ENCODE measurements at regions not wholly inside any gene's neighbourhood (a gene's known extent, or its start where the extent isn't known, plus 50 kb on each side); places are given as distances from the start of the nearest gene placed in this dataset.

GRCh38 chr2:215572341-215572848 lies 136.5 kb upstream of the FN1 start:
- Histone ChIP-seq H3K9me3 (ENCODE audit: control insufficient read depth, low read length) (no peaks in the 10 kb centered on the region), H3K36me3 (ENCODE audit: control insufficient read depth, insufficient read depth, low read length) (no peaks in the 10 kb centered on the region), H3K4me1 (ENCODE audit: control insufficient read depth, insufficient read depth, low read length, poor library complexity, severe bottlenecking) (no peaks in the 10 kb centered on the region), H3K4me3 (ENCODE audit: extremely low read depth, insufficient read depth, low read length, poor library complexity, severe bottlenecking) (no peak overlapping the region), H3K27ac (ENCODE audit: low read depth, low read length, severe bottlenecking) (no peak overlapping the region)
- WGBS, 2 experiments (ENCODE audit: insufficient coverage in 2 of 2): 100% methylated on average over 1 of the region's 2 CpGs; no CpG with 5 or more reads in 1 of the 2 experiments

GRCh38 chr2:215571689-215572088 lies 135.8 kb upstream of the FN1 start:
- WGBS, 2 experiments (ENCODE audit: insufficient coverage in 2 of 2): 83% methylated on average over 1 of the region's 1 CpG
- Histone ChIP-seq H3K4me3 (ENCODE audit: extremely low read depth, insufficient read depth, low read length, poor library complexity, severe bottlenecking) (no peak overlapping the region), H3K9me3 (ENCODE audit: control insufficient read depth, low read length) (no peaks in the 10 kb centered on the region), H3K4me1 (ENCODE audit: control insufficient read depth, insufficient read depth, low read length, poor library complexity, severe bottlenecking) (no peaks in the 10 kb centered on the region), H3K36me3 (ENCODE audit: control insufficient read depth, insufficient read depth, low read length) (no peaks in the 10 kb centered on the region), H3K27ac (ENCODE audit: low read depth, low read length, severe bottlenecking) (no peak overlapping the region)

GRCh38 chr2:215567504-215567903 lies 131.6 kb upstream of the FN1 start:
- no peak overlapping the region for H3K4me3 ChIP-seq (ENCODE audit: extremely low read depth, insufficient read depth, low read length, poor library complexity, severe bottlenecking)
- WGBS, 2 experiments (ENCODE audit: insufficient coverage in 2 of 2): no CpG with 5 or more reads among the region's 5 CpGs
- no peak overlapping the region for H3K27ac ChIP-seq (ENCODE audit: low read depth, low read length, severe bottlenecking)
- peaks cover 6% of the 10 kb centered on the region for H3K4me1 ChIP-seq (ENCODE audit: control insufficient read depth, insufficient read depth, low read length, poor library complexity, severe bottlenecking)
- H3K36me3 ChIP-seq (ENCODE audit: control insufficient read depth, insufficient read depth, low read length): no peaks in the 10 kb centered on the region
- H3K9me3 ChIP-seq (ENCODE audit: control insufficient read depth, low read length): no peaks in the 10 kb centered on the region

- WGBS, 2 experiments (ENCODE audit: insufficient coverage in 2 of 2): 80 to 82% methylated on average over 2 of the region's 2 CpGs
- Histone ChIP-seq H3K4me1 (ENCODE audit: control insufficient read depth, insufficient read depth, low read length, poor library complexity, severe bottlenecking) (peaks cover 6% of the 10 kb centered on the region), H3K9me3 (ENCODE audit: control insufficient read depth, low read length) (no peaks in the 10 kb centered on the region), H3K27ac (ENCODE audit: low read depth, low read length, severe bottlenecking) (no peak overlapping the region), H3K4me3 (ENCODE audit: extremely low read depth, insufficient read depth, low read length, poor library complexity, severe bottlenecking) (no peak overlapping the region), H3K36me3 (ENCODE audit: control insufficient read depth, insufficient read depth, low read length) (no peaks in the 10 kb centered on the region)
Observed at GRCh38 chr2:215565897-215566296, 130.0 kb upstream of the FN1 start.

- H3K36me3 ChIP-seq (ENCODE audit: control insufficient read depth, insufficient read depth, low read length): no peaks in the 10 kb centered on the region
- no peak overlapping the region for H3K27ac ChIP-seq (ENCODE audit: low read depth, low read length, severe bottlenecking)
- no peak overlapping the region for H3K4me3 ChIP-seq (ENCODE audit: extremely low read depth, insufficient read depth, low read length, poor library complexity, severe bottlenecking)
- H3K9me3 ChIP-seq (ENCODE audit: control insufficient read depth, low read length): no peaks in the 10 kb centered on the region
- no peaks in the 10 kb centered on the region for H3K4me1 ChIP-seq (ENCODE audit: control insufficient read depth, insufficient read depth, low read length, poor library complexity, severe bottlenecking)
- whole genome bisulfite sequencing, 2 experiments (ENCODE audit: insufficient coverage in 2 of 2): 80% methylated on average over 1 of the region's 2 CpGs; no CpG with 5 or more reads in 1 of the 2 experiments
Observed at GRCh38 chr2:215557701-215558100, 121.8 kb upstream of the FN1 start.

GRCh38 chr2:215556979-215557378 lies 121.1 kb upstream of the FN1 start:
- Histone ChIP-seq H3K4me1 (ENCODE audit: control insufficient read depth, insufficient read depth, low read length, poor library complexity, severe bottlenecking) (no peaks in the 10 kb centered on the region), H3K36me3 (ENCODE audit: control insufficient read depth, insufficient read depth, low read length) (no peaks in the 10 kb centered on the region), H3K4me3 (ENCODE audit: extremely low read depth, insufficient read depth, low read length, poor library complexity, severe bottlenecking) (no peak overlapping the region), H3K27ac (ENCODE audit: low read depth, low read length, severe bottlenecking) (no peak overlapping the region), H3K9me3 (ENCODE audit: control insufficient read depth, low read length) (no peaks in the 10 kb centered on the region)
- 95 to 100% methylated on average over 1 to 3 of the region's 3 CpGs for WGBS, 2 experiments (ENCODE audit: insufficient coverage in 2 of 2)

- Histone ChIP-seq H3K36me3 (ENCODE audit: control insufficient read depth, insufficient read depth, low read length) (no peaks in the 10 kb centered on the region), H3K4me3 (ENCODE audit: extremely low read depth, insufficient read depth, low read length, poor library complexity, severe bottlenecking) (no peak overlapping the region), H3K27ac (ENCODE audit: low read depth, low read length, severe bottlenecking) (no peak overlapping the region), H3K9me3 (ENCODE audit: control insufficient read depth, low read length) (no peaks in the 10 kb centered on the region), H3K4me1 (ENCODE audit: control insufficient read depth, insufficient read depth, low read length, poor library complexity, severe bottlenecking) (no peaks in the 10 kb centered on the region)
- WGBS, 2 experiments (ENCODE audit: insufficient coverage in 2 of 2): 60 to 69% methylated on average over 2 to 4 of the region's 5 CpGs
Observed at GRCh38 chr2:215554689-215555498, 119.0 kb upstream of the FN1 start.

- H3K9me3 ChIP-seq (ENCODE audit: control insufficient read depth, low read length): no peaks in the 10 kb centered on the region
- WGBS, 2 experiments (ENCODE audit: insufficient coverage in 2 of 2): no CpG with 5 or more reads among the region's 3 CpGs
- H3K27ac ChIP-seq (ENCODE audit: low read depth, low read length, severe bottlenecking): no peak overlapping the region
- H3K4me1 ChIP-seq (ENCODE audit: control insufficient read depth, insufficient read depth, low read length, poor library complexity, severe bottlenecking): no peaks in the 10 kb centered on the region
- H3K4me3 ChIP-seq (ENCODE audit: extremely low read depth, insufficient read depth, low read length, poor library complexity, severe bottlenecking): no peak overlapping the region
- no peaks in the 10 kb centered on the region for H3K36me3 ChIP-seq (ENCODE audit: control insufficient read depth, insufficient read depth, low read length)
Observed at GRCh38 chr2:215553946-215554345, 118.1 kb upstream of the FN1 start.

DNA sequence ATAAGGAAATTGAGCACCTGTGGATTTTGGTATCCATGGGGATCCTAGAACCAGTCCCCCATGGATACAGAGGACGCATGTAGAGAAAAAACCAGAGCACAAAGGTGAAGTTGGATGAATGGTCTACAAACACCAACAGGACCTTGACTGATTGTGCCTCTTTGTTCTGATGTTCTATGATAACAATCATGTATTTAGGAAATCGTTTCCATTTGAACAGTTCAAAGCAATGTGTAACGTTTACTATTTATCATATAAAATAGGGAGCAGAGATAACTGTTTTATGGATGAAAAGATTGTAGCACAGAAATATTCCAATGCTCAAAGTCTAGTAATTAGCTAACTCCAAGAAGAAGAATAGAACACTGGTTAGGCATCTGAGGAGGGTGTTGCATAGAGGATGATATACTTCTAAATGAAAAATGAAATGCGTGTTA lies 116.3 kb upstream of the FN1 start:
- Histone ChIP-seq H3K9me3 (ENCODE audit: control insufficient read depth, low read length) (no peaks in the 10 kb centered on the region), H3K4me3 (ENCODE audit: extremely low read depth, insufficient read depth, low read length, poor library complexity, severe bottlenecking) (no peak overlapping the region), H3K4me1 (ENCODE audit: control insufficient read depth, insufficient read depth, low read length, poor library complexity, severe bottlenecking) (no peaks in the 10 kb centered on the region), H3K36me3 (ENCODE audit: control insufficient read depth, insufficient read depth, low read length) (no peaks in the 10 kb centered on the region), H3K27ac (ENCODE audit: low read depth, low read length, severe bottlenecking) (no peak overlapping the region)
- 83 to 94% methylated on average over 1 to 2 of the region's 4 CpGs for WGBS, 2 experiments (ENCODE audit: insufficient coverage in 2 of 2)

DNA sequence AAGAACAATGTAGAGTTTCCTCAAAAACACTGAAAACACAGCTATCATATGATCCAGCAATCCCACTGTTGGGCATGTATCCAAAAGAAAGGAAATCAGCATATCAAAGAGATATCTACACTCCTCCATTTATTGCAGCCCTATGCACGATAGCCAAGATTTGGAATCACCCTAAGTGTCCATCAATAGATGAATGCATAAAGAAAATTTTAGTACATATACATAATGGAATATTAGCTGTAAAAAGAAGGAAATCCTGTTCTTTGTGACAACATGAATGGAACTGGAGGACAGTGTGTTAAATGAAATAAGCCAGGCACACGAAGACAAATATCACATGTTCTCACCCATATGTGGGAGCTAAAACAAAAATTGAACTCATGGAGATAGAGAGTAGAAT lies 114.5 kb upstream of the FN1 start:
- no peaks in the 10 kb centered on the region for H3K4me1 ChIP-seq (ENCODE audit: control insufficient read depth, insufficient read depth, low read length, poor library complexity, severe bottlenecking)
- H3K9me3 ChIP-seq (ENCODE audit: control insufficient read depth, low read length): no peaks in the 10 kb centered on the region
- H3K27ac ChIP-seq (ENCODE audit: low read depth, low read length, severe bottlenecking): no peak overlapping the region
- WGBS, 2 experiments (ENCODE audit: insufficient coverage in 2 of 2): no CpG with 5 or more reads among the region's 2 CpGs
- H3K4me3 ChIP-seq (ENCODE audit: extremely low read depth, insufficient read depth, low read length, poor library complexity, severe bottlenecking): no peak overlapping the region
- no peaks in the 10 kb centered on the region for H3K36me3 ChIP-seq (ENCODE audit: control insufficient read depth, insufficient read depth, low read length)

- no peak overlapping the region for H3K27ac ChIP-seq (ENCODE audit: low read depth, low read length, severe bottlenecking)
- WGBS, 2 experiments (ENCODE audit: insufficient coverage in 2 of 2): 100% methylated on average over 1 of the region's 2 CpGs; no CpG with 5 or more reads in 1 of the 2 experiments
- no peaks in the 10 kb centered on the region for H3K4me1 ChIP-seq (ENCODE audit: control insufficient read depth, insufficient read depth, low read length, poor library complexity, severe bottlenecking)
- H3K36me3 ChIP-seq (ENCODE audit: control insufficient read depth, insufficient read depth, low read length): no peaks in the 10 kb centered on the region
- H3K4me3 ChIP-seq (ENCODE audit: extremely low read depth, insufficient read depth, low read length, poor library complexity, severe bottlenecking): no peak overlapping the region
- H3K9me3 ChIP-seq (ENCODE audit: control insufficient read depth, low read length): no peaks in the 10 kb centered on the region
Observed at GRCh38 chr2:215548714-215549113, 112.8 kb upstream of the FN1 start.
